H1 (cell line): ENCODE measurements at regions not wholly inside any gene's neighbourhood (a gene's known extent, or its start where the extent isn't known, plus 50 kb on each side); places are given as distances from the start of the nearest gene placed in this dataset.

Experiments used
- CTCF ChIA-PET: fragments of 300-600 bp; sonication (Branson Sonifier 250); formaldehyde crosslinking; loops from one replicate; lab custom pipeline; 2021; ENCODE audit not compliant: partially characterized antibody; lab: Charles Lee
- POLR2A ChIA-PET: fragments of 300-600 bp; sonication (Branson Sonifier 250); formaldehyde crosslinking; loops from one replicate; lab custom pipeline; 2021; ENCODE audit warnings: inconsistent platforms; ENCODE audit not compliant: partially characterized antibody; lab: Charles Lee
- DNase-seq, 2 experiments: peaks; one replicate each; pipeline versions ENCODE4 v3.0.0 to v3.0.0-alpha.2; 2010 to 2022; ENCODE audit warnings: low spot score in 2 of 2, low read depth in 1 of 2, mixed read lengths in 1 of 2
- FAIRE-seq: peaks from 2 replicates; lab custom pipeline; 2011; peaks lifted over from hg19 to GRCh38; lab: Jason Lieb, UNC
- H2AFZ ChIP-seq: 2 replicates; pipeline ENCODE4 v1.8.1; 2012; ENCODE audit warnings: low read length, inconsistent platforms
- H2AK5ac ChIP-seq: 2 replicates; pipeline ENCODE4 v1.6.1; 2013; ENCODE audit warnings: low read depth, low read length
- H2BK120ac ChIP-seq: replicated peaks from 2 replicates; pipeline ENCODE3; 2013; ENCODE audit warnings: low read depth, low read length, inconsistent platforms
- H2BK12ac ChIP-seq: 2 replicates; pipeline ENCODE4 v1.6.1; 2013; ENCODE audit warnings: low read depth, low read length
- H2BK15ac ChIP-seq: 2 replicates; pipeline ENCODE4 v1.6.1; 2013; ENCODE audit warnings: low read length
- H2BK20ac ChIP-seq: 2 replicates; pipeline ENCODE4 v1.6.1; 2013; ENCODE audit warnings: low read length
- H2BK5ac ChIP-seq: 2 replicates; pipeline ENCODE4 v1.6.1; 2013; ENCODE audit warnings: low read depth, low read length
- H3K14ac ChIP-seq: 2 replicates; pipeline ENCODE4 v1.6.1; 2013; ENCODE audit warnings: inconsistent platforms; ENCODE audit not compliant: insufficient read length
- H3K18ac ChIP-seq: 2 replicates; pipeline ENCODE4 v1.6.1; 2013; ENCODE audit warnings: low read length; ENCODE audit errors: extremely low read depth
- H3K23ac ChIP-seq: 2 replicates; pipeline ENCODE4 v1.6.1; 2013; ENCODE audit warnings: inconsistent platforms; ENCODE audit not compliant: insufficient read length
- H3K23me2 ChIP-seq: 2 replicates; pipeline ENCODE4 v1.6.1; 2013; ENCODE audit warnings: low read depth, low read length
- H3K27ac ChIP-seq: 2 replicates; pipeline ENCODE4 v1.6.1; 2011; ENCODE audit warnings: low read depth, low read length, inconsistent platforms
- H3K27me3 ChIP-seq, 4 experiments: replicated peaks in 1 of 4; 1 replicate in 1 of 4; 2 replicates in 3 of 4; pipeline versions ENCODE4 v1.6.1 to v1.8.1; 2011 to 2013; ENCODE audit warnings: low read length in 3 of 4, mild to moderate bottlenecking in 3 of 4, inconsistent platforms in 2 of 4, mixed read lengths in 2 of 4, moderate library complexity in 1 of 4; ENCODE audit not compliant: control insufficient read depth in 3 of 4, insufficient read depth in 3 of 4; ENCODE audit errors: extremely low read depth in 1 of 4
- H3K36me3 ChIP-seq, 4 experiments: 2 replicates each; pipeline versions ENCODE4 v1.6.1 to v1.8.1; 2011 to 2013; ENCODE audit warnings: mild to moderate bottlenecking in 4 of 4, low read length in 3 of 4, moderate library complexity in 2 of 4, control low read depth in 1 of 4, inconsistent platforms in 1 of 4; ENCODE audit not compliant: insufficient read depth in 4 of 4, control insufficient read depth in 2 of 4
- H3K4ac ChIP-seq: replicated peaks from 2 replicates; pipeline ENCODE3; 2013; ENCODE audit warnings: low read length, low read depth, mixed read lengths, inconsistent platforms; ENCODE audit not compliant: insufficient read length
- H3K4me1 ChIP-seq, 4 experiments: replicated peaks in 1 of 4; 1 replicate in 1 of 4; 2 replicates in 3 of 4; pipeline versions ENCODE4 v1.6.1 to v1.8.1; 2011 to 2013; ENCODE audit warnings: low read length in 3 of 4, inconsistent platforms in 2 of 4, mixed read lengths in 1 of 4; ENCODE audit not compliant: insufficient read depth in 4 of 4, control insufficient read depth in 3 of 4
- H3K4me2 ChIP-seq, 2 experiments: 2 replicates each; pipeline versions ENCODE4 v1.6.1 to v1.8.1; 2011 to 2013; ENCODE audit warnings: low read depth in 2 of 2, low read length in 2 of 2, control low read depth in 1 of 2, inconsistent platforms in 1 of 2, mild to moderate bottlenecking in 1 of 2; ENCODE audit not compliant: insufficient read depth in 1 of 2
- H3K4me3 ChIP-seq, 4 experiments: fragments of 200-600, 300-600 bp in 1 of 4; sonication (generic), shearing (Covaris generic), sonication (Bioruptor Twin) in 1 of 4; 2 replicates each; pipeline versions ENCODE4 v1.5.1 to v1.8.1; 2011 to 2016; ENCODE audit warnings: low read length in 4 of 4, low read depth in 3 of 4, control low read depth in 2 of 4, inconsistent platforms in 2 of 4, mild to moderate bottlenecking in 2 of 4, mixed read lengths in 1 of 4, moderate library complexity in 1 of 4; ENCODE audit not compliant: insufficient read depth in 2 of 4; ENCODE audit errors: extremely low read depth in 1 of 4
- H3K56ac ChIP-seq: replicated peaks from 2 replicates; pipeline ENCODE3; 2013; ENCODE audit warnings: low read depth, mild to moderate bottlenecking, mixed read lengths, low read length, inconsistent platforms; ENCODE audit not compliant: insufficient read length
- H3K79me1 ChIP-seq: 2 replicates; pipeline ENCODE4 v1.6.1; 2013; ENCODE audit warnings: low read depth, low read length, control low read depth
- H3K79me2 ChIP-seq, 2 experiments: 2 replicates each; pipeline versions ENCODE4 v1.6.1 to v1.8.1; 2012 to 2013; ENCODE audit warnings: low read length in 2 of 2, mild to moderate bottlenecking in 2 of 2, inconsistent platforms in 1 of 2; ENCODE audit not compliant: insufficient read depth in 2 of 2, control insufficient read depth in 1 of 2
- H3K9ac ChIP-seq, 4 experiments: replicated peaks in 1 of 4; 1 replicate in 1 of 4; 2 replicates in 3 of 4; pipeline versions ENCODE4 v1.6.1 to v1.8.1; 2011 to 2013; ENCODE audit warnings: low read depth in 3 of 4, low read length in 3 of 4, control low read depth in 2 of 4, mild to moderate bottlenecking in 2 of 4, moderate library complexity in 2 of 4, inconsistent platforms in 1 of 4; ENCODE audit errors: extremely low read depth in 1 of 4
- H3K9me3 ChIP-seq, 2 experiments: 2 replicates each; pipeline versions ENCODE4 v1.6.1 to v1.8.1; 2012 to 2013; ENCODE audit warnings: mild to moderate bottlenecking in 2 of 2, moderate library complexity in 2 of 2, control low read depth in 1 of 2, inconsistent platforms in 1 of 2, low read depth in 1 of 2, low read length in 1 of 2, mixed read lengths in 1 of 2; ENCODE audit not compliant: insufficient read depth in 2 of 2
- H4K20me1 ChIP-seq, 2 experiments: replicated peaks in 1 of 2; 2 replicates each; pipeline versions ENCODE3 to v1.8.1; 2011 to 2013; ENCODE audit warnings: inconsistent platforms in 2 of 2, low read length in 2 of 2, mild to moderate bottlenecking in 1 of 2; ENCODE audit not compliant: insufficient read depth in 2 of 2, control insufficient read depth in 1 of 2
- H4K5ac ChIP-seq: 2 replicates; pipeline ENCODE4 v1.6.1; 2013; ENCODE audit warnings: low read length, low read depth, mixed read lengths, inconsistent platforms; ENCODE audit not compliant: insufficient read length
- H4K8ac ChIP-seq: 2 replicates; pipeline ENCODE4 v1.8.0; 2013; ENCODE audit warnings: mild to moderate bottlenecking, moderate library complexity, low read length, inconsistent platforms; ENCODE audit not compliant: insufficient read depth; ENCODE audit errors: extremely low read depth
- H4K91ac ChIP-seq: replicated peaks from 2 replicates; pipeline ENCODE3; 2013; ENCODE audit warnings: low read length, mixed read lengths, inconsistent platforms; ENCODE audit not compliant: insufficient read length
- CREB1 ChIP-seq: IDR thresholded peaks from 2 replicates; pipeline ENCODE4 v1.6.1; 2012; ENCODE audit warnings: inconsistent platforms
- EP300 ChIP-seq, 2 experiments: IDR thresholded peaks; 1 replicate in 1 of 2; 2 replicates in 1 of 2; pipeline ENCODE4 v1.6.1; 2011 to 2012; ENCODE audit warnings: low read depth in 2 of 2, low read length in 2 of 2, mild to moderate bottlenecking in 2 of 2, borderline replicate concordance in 1 of 2, inconsistent platforms in 1 of 2, moderate library complexity in 1 of 2
- HDAC6 ChIP-seq: IDR thresholded peaks from one replicate; pipeline ENCODE4 v1.7.1; 2012; ENCODE audit warnings: low read depth, mild to moderate bottlenecking, inconsistent platforms, low read length, moderate library complexity
- KDM4A ChIP-seq: IDR thresholded peaks from one replicate; pipeline ENCODE4 v1.7.1; 2012; ENCODE audit warnings: low read depth, mild to moderate bottlenecking, moderate library complexity, low read length, inconsistent platforms; ENCODE audit not compliant: severe bottlenecking
- NANOG ChIP-seq: IDR thresholded peaks from 2 replicates; pipeline ENCODE4 v1.6.1; 2011; ENCODE audit warnings: low read length, low read depth, mild to moderate bottlenecking, inconsistent platforms; ENCODE audit not compliant: insufficient read depth, poor library complexity, severe bottlenecking
- POLR2AphosphoS5 ChIP-seq: IDR thresholded peaks from 2 replicates; pipeline ENCODE4 v1.6.1; 2011; ENCODE audit warnings: low read depth, low read length
- RFX5 ChIP-seq: IDR thresholded peaks from 2 replicates; pipeline ENCODE4 v1.6.1; 2011; ENCODE audit warnings: low read depth, low read length, improper control_type of control experiment, borderline replicate concordance
- SP1 ChIP-seq: IDR thresholded peaks from 2 replicates; pipeline ENCODE4 v1.6.1; 2011; ENCODE audit warnings: low read depth, low read length
- TAF7 ChIP-seq: optimal IDR thresholded peaks from 2 replicates; pipeline ENCODE3; 2011; ENCODE audit warnings: low read depth, mild to moderate bottlenecking, inconsistent platforms, low read length, moderate library complexity, borderline replicate concordance
- YY1 ChIP-seq: IDR thresholded peaks from 2 replicates; pipeline ENCODE4 v1.6.1; 2011; ENCODE audit warnings: low read depth, mild to moderate bottlenecking, low read length
- ZNF274 ChIP-seq: IDR thresholded peaks from 2 replicates; pipeline ENCODE4 v1.7.0; 2012; ENCODE audit warnings: low read length, borderline replicate concordance; ENCODE audit errors: extremely low read depth
- WGBS, 2 experiments: shearing (Covaris generic) in 1 of 2; methylation state at CpG; one replicate each; pipeline versions ENCODE4 v1.1.6 to v1.1.7; 2013 to 2015; ENCODE audit warnings: low lambda C conversion rate in 2 of 2, mixed read lengths in 2 of 2, inconsistent platforms in 1 of 2, low coverage in 1 of 2, missing lambda C conversion rate in 1 of 2; ENCODE audit not compliant: insufficient replicate concordance in 2 of 2, insufficient coverage in 1 of 2, insufficient read length in 1 of 2; ENCODE audit errors: extremely low coverage in 1 of 2, missing lambda C conversion rate in 1 of 2; 5-methylcytosine and 5-hydroxymethylcytosine counted together
- TF ChIP-seq, protein P1 (sequence below): IDR thresholded peaks from 2 replicates; pipeline ENCODE4 v1.6.1; 2012; ENCODE audit warnings: inconsistent platforms

DNA sequence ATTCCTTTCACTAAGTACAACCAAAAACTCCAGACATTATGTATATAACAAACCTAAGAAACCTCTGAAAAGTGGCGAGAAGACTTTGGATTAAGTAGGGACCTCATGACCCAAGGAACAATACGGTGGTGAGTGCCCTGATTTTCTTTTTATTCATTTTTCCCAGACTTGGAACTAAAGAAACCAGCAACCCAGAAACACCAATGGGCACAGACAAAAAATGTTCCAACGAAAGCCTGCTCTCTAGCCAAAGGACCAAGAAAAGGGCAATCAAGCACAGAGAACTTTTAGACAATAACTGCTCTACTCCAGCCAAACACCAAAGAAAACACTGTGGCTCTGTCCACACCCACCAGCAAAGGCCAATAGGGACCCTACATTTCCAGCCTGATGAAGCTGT, 66.2 kb upstream of the SSBP2 start:
- WGBS, 2 experiments, result 82% methylated on average over 3 of the region's 3 CpGs; no CpG with 5 or more reads in 1 of the 2 experiments

More for the DNA sequence above, 66.2 kb upstream of the SSBP2 start:
- no peaks in the 10 kb centered on the region for H3K9me3 ChIP-seq
- H3K14ac ChIP-seq, result no peak overlapping the region
- H2BK12ac ChIP-seq, result no peak overlapping the region
- no peak overlapping the region for H4K5ac ChIP-seq
- H4K8ac ChIP-seq, result no peak overlapping the region
- H3K79me1 ChIP-seq, result no peaks in the 10 kb centered on the region
- H3K4ac ChIP-seq, result no peak overlapping the region
- CTCF ChIA-PET, result interaction anchor here (1.3 kb wide), 1 partner anchor 20 kb away, joined by 3 read pairs; no protein-coding TSS in a partner anchor
- no peaks in the 10 kb centered on the region for H3K36me3 ChIP-seq
- H3K27ac ChIP-seq, result no peak overlapping the region
- no peak overlapping the region for H2BK5ac ChIP-seq
- H3K4me2 ChIP-seq, result no peak overlapping the region
- no peak overlapping the region for H2BK120ac ChIP-seq
- H3K27me3 ChIP-seq, result no peaks in the 10 kb centered on the region
- no peaks in the 10 kb centered on the region for H3K23me2 ChIP-seq
- H3K18ac ChIP-seq, result no peak overlapping the region
- no peak overlapping the region for H3K4me3 ChIP-seq
- POLR2A ChIA-PET, result no interaction called here
- no peak overlapping the region for H3K9ac ChIP-seq
- no peak overlapping the region for H3K23ac ChIP-seq
- no peak overlapping the region for H4K91ac ChIP-seq
- no peak overlapping the region for H2AK5ac ChIP-seq
- H2BK20ac ChIP-seq, result no peak overlapping the region
- no peaks in the 10 kb centered on the region for H4K20me1 ChIP-seq
- H3K79me2 ChIP-seq, result no peaks in the 10 kb centered on the region
- no peaks in the 10 kb centered on the region for H3K4me1 ChIP-seq
- no peak for FAIRE-seq
- no peak overlapping the region for H2BK15ac ChIP-seq
- TF ChIP-seq HDAC6 (no peak), YY1 (no peak), CREB1 (no peak), ZNF274 (no peak), KDM4A (no peak), NANOG (no peak), POLR2AphosphoS5 (no peak), SP1 (no peak), TAF7 (no peak), RFX5 (no peak), EP300 (IDR thresholded peaks at IDR 0.05; ENCODE audit: borderline replicate concordance in 1 of 2, low read depth in 2 of 2, low read length in 2 of 2) (no peak)
- TF ChIP-seq, protein P1, sequence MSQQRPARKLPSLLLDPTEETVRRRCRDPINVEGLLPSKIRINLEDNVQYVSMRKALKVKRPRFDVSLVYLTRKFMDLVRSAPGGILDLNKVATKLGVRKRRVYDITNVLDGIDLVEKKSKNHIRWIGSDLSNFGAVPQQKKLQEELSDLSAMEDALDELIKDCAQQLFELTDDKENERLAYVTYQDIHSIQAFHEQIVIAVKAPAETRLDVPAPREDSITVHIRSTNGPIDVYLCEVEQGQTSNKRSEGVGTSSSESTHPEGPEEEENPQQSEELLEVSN, result no peak
- TF ChIP-seq, all 59 proteins: peak for 0
- Histone ChIP-seq H3K56ac (no peak overlapping the region), H2AFZ (no peak overlapping the region)
- no peak for DNase-seq
